GM19035 (cell line): ENCODE measurements at regions not wholly inside any gene's neighbourhood (a gene's known extent, or its start where the extent isn't known, plus 50 kb on each side); places are given as distances from the start of the nearest gene placed in this dataset.

ENCODE experiments used
- ATAC-seq: cut with Tn5 transposase; IDR thresholded peaks from one replicate; pipeline ENCODE4 v1.9.1; 2021; ENCODE audit not compliant: unreplicated experiment

GRCh38 chr14:97027256-97027999 lies 230.2 kb downstream of the VRK1 start:
- no peak for ATAC-seq

- no peak for ATAC-seq
These were observed 231.2 kb downstream of the VRK1 start for GRCh38 chr14:97028382-97028781.

DNA sequence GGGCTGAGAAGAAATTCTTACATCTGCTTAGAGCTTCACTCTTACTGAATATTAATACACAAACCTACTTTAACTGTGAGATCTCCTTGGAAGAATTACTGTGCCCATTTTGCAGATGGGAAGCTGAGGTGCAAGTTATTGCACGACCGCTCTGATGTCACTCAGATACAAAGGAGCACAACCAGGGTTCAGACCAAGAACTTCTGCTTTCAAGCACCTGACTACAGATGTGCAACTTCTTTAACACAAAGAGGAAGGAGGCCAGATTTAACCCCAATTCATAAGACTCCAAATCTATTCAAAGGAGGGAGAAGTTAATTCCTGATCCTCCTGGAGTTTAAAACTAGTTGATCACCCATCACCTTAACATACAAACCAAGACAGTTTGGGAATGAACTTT lies 232.6 kb downstream of the VRK1 start:
- no peak for ATAC-seq

DNA sequence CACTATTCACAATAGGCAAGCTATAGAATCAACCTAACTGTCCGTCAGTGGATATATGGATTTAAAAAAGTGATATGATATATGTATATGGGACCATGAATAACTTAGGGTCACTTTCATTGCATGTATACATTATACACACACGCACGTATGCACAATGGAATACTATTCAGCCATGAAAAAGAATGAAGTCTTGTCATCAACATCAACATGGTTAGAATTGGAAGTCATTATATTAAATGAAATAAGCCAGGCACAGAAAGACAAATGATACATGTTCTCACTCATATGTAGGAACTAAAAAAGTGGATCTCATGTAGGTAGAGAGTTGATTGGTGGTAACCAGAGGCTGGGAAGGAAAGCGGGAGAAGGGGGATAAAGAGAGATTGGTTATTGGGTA lies 234.3 kb downstream of the VRK1 start:
- ATAC-seq: no peak

GRCh38 chr14:97033556-97034081 lies 236.4 kb downstream of the VRK1 start:
- no peak for ATAC-seq

- no peak for ATAC-seq
These were observed 239.1 kb downstream of the VRK1 start for GRCh38 chr14:97036086-97036852.

GRCh38 chr14:97039717-97040363 lies 242.7 kb downstream of the VRK1 start:
- no peak for ATAC-seq

- no peak for ATAC-seq
These were observed 249.8 kb downstream of the VRK1 start for GRCh38 chr14:97046967-97047366.

GRCh38 chr14:97052001-97052400 lies 254.8 kb downstream of the VRK1 start:
- no peak for ATAC-seq

DNA sequence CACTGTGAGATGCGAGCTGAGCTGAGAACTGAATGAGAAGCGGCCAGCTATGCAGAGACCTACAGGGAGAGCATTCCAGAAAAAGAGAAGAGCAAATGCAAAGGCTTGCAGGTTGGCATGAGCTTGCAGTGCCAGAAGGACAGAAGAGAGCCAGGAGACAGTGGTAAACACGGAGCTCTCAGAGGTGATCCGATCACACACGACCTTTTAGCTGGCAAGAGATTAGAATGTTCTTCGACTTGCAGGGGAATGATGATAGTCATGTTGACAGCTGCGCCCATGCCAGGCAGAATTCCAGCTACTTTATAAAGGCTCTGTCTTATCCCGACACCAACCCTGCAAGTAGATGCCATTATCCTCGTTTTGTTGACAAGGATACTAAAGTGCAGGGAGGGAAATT lies 256.8 kb downstream of the VRK1 start:
- no peak for ATAC-seq

- no peak for ATAC-seq
These were observed 258.2 kb downstream of the VRK1 start for GRCh38 chr14:97055355-97055754.

DNA sequence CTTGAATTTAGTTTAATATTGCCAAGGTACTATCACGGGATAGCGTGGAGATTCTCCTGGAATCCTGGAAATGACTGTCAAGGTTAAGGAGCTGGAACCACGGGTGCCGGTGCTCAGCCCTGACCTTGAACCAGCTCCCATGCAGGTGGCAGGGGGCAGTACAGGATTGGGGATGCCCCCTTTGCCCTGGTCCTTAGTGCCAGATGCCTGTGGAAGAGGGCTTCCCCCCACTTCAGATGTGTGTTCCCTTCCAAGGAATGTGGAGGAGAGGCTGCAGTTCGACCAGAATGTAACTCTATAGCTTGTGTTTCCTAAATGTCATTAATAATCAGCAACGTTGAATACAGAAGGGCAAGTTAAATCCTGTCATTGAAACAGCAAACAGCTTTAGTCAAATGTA lies 258.9 kb downstream of the VRK1 start:
- ATAC-seq: no peak

- ATAC-seq: no peak
These were observed 260.3 kb downstream of the VRK1 start for GRCh38 chr14:97057238-97058073.

DNA sequence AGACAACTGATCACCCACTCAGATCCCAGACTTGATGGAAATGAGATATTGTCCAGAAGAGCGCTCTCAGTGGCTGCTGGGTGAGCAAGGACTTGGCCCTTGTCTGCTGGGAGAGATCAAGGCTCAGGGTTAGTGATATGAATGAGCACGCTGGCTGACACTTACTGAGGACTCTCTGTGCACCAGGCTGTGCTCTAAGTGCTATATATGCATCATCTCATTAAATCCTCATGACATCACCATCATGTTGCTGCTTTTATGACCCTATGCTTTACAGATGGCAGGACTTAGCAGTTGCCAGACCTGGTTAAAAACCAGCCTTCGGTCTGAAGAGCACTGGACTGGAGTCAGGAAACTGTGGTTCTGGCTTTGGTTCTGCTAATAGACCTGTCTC lies 260.9 kb downstream of the VRK1 start:
- no peak for ATAC-seq

- no peak for ATAC-seq
These were observed 261.4 kb downstream of the VRK1 start for GRCh38 chr14:97058589-97058988.

GRCh38 chr14:97061198-97061597 lies 264.0 kb downstream of the VRK1 start:
- no peak for ATAC-seq

DNA sequence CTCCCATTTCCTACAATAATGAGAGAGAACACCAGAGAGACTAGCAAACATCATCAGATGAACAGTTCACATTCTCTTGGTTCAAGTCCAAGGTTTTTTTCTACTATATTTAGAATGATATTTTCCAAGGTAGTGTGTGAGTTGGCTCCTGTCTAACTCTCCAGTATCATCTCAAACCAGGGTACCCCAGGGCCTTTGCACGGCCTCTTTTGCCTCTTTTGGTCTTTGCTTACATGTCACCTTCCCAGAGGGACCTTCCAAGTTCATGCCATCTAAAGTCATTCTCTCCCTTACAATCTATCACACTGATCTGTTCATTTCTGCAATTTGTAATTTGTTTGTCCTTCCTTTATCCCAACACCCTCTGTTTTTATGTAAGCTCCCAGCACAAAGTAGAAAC lies 264.5 kb downstream of the VRK1 start:
- ATAC-seq: no peak

- no peak for ATAC-seq
These were observed 268.3 kb downstream of the VRK1 start for GRCh38 chr14:97065305-97066067.

- ATAC-seq: no peak
These were observed 269.1 kb downstream of the VRK1 start for GRCh38 chr14:97066068-97066899.
